Activated CD4-positive, alpha-beta T cell treated with anti-CD3 and anti-CD28 coated beads for 36 hours (primary cell): ENCODE measurements at regions not wholly inside any gene's neighbourhood (a gene's known extent, or its start where the extent isn't known, plus 50 kb on each side); places are given as distances from the start of the nearest gene placed in this dataset.

ENCODE experiments used
- ATAC-seq: fragments of 200-7000 bp; cut with Tn5 transposase; one replicate; pipeline ENCODE4 v1.10.0; 2021; ENCODE audit warnings: mild to moderate bottlenecking, moderate library complexity
- CTCF ChIA-PET: fragments of 350-600 bp; sonication (Branson Sonifier 250); formaldehyde crosslinking; loops from one replicate; lab custom pipeline; 2021; ENCODE audit warnings: antibody characterized with exemption; lab: Charles Lee
- POLR2A ChIA-PET: fragments of 350-600 bp; sonication (Branson Sonifier 250); formaldehyde crosslinking; loops from one replicate; lab custom pipeline; 2021; ENCODE audit warnings: antibody characterized with exemption, inconsistent platforms; lab: Charles Lee
- DNase-seq: peaks from one replicate; pipeline ENCODE4 v3.0.0-alpha.2; 2020
- H3K27ac Mint-ChIP-seq: one replicate; pipeline ENCODE4 v1.8.0; 2021; ENCODE audit warnings: mixed read lengths
- H3K27me3 Mint-ChIP-seq: one replicate; pipeline ENCODE4 v1.8.0; 2021; ENCODE audit warnings: mixed read lengths
- H3K36me3 Mint-ChIP-seq: one replicate; pipeline ENCODE4 v1.8.0; 2021; ENCODE audit warnings: low read depth, mixed read lengths
- H3K4me1 Mint-ChIP-seq: one replicate; pipeline ENCODE4 v1.8.0; 2021; ENCODE audit warnings: mixed read lengths
- H3K4me3 Mint-ChIP-seq: one replicate; pipeline ENCODE4 v1.8.0; 2021; ENCODE audit warnings: mild to moderate bottlenecking, moderate library complexity, mixed read lengths
- H3K9me3 Mint-ChIP-seq: one replicate; pipeline ENCODE4 v1.8.0; 2021; ENCODE audit warnings: low read depth, mixed read lengths
- intact Hi-C, 2 experiments: fragments of 100-400 bp; cut with DNase I in 1 of 2; cut with micrococcal nuclease in 1 of 2; formaldehyde crosslinking; loops; one replicate each; pipeline versions ENCODE4 v1.14.2 to v1.15.1; 2022 to 2024; cut with DNase I, micrococcal nuclease

DNA sequence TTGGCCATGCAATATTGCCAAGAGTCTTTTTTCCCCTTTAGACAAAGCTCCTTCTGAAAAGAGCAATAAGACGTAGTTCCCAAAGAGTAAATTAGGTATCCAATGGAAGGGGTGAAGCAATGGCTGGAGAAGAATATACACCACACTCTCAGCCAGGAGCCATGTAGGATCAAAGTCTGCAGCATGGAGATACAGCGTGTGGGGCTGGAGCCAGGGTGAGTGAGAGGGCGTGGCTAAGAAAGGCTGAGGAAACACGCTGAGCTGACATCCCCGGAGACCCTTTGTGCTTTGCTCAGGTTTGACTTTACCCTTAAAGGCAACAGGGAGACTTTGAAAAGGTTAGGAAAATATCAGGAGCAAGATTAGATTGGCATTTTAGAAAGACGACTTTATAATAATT lies 87.1 kb upstream of the ELL2 start:
- Mint-ChIP-seq H3K4me3 (no peak overlapping the region), H3K4me1 (peaks cover under 1% of the 10 kb centered on the region), H3K27me3 (peaks cover 9% of the 10 kb centered on the region), H3K9me3 (no peaks in the 10 kb centered on the region), H3K27ac (no peak overlapping the region), H3K36me3 (no peaks in the 10 kb centered on the region)
- ATAC-seq (no peak), DNase-seq (no peak)
- ChIA-PET CTCF (interaction anchor here (0.6 to 1.0 kb wide), 2 partner anchors 29 to 32 kb away, joined by 3 read pairs; no protein-coding TSS in a partner anchor), POLR2A (no interaction called here)
- intact Hi-C loops = no loop called here

DNA sequence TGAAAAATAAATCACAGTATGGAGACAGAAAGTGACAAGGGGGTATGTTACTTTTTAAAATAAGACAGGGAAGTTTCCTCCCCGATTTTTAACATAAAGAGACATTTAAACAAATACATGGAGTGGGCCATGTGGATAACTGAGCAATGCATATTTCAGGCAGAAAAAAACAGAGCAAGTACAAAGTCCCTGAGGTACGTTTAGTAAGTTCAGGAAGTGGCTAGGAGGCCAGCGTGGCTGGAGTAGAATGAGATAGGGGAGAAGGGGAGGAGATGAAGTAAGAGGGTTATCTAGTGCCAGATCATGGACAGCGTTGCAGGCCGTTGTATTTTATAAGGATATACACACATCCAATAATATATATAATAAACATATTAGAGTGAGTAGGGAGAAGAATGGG lies 84.2 kb upstream of the ELL2 start:
- no peaks in the 10 kb centered on the region for H3K9me3 Mint-ChIP-seq
- no peaks in the 10 kb centered on the region for H3K4me1 Mint-ChIP-seq
- no peak overlapping the region for H3K4me3 Mint-ChIP-seq
- POLR2A ChIA-PET = interaction anchor here (0.5 kb wide), 1 partner anchor 8 kb away, joined by 3 read pairs; no protein-coding TSS in a partner anchor
- H3K36me3 Mint-ChIP-seq = no peaks in the 10 kb centered on the region
- peaks cover 9% of the 10 kb centered on the region for H3K27me3 Mint-ChIP-seq
- intact Hi-C loops = no loop called here
- DNase-seq = no peak
- ATAC-seq = no peak
- CTCF ChIA-PET = interaction anchor here (1.1 kb wide), 1 partner anchor 8 kb away, joined by 3 read pairs; no protein-coding TSS in a partner anchor
- no peak overlapping the region for H3K27ac Mint-ChIP-seq

DNA sequence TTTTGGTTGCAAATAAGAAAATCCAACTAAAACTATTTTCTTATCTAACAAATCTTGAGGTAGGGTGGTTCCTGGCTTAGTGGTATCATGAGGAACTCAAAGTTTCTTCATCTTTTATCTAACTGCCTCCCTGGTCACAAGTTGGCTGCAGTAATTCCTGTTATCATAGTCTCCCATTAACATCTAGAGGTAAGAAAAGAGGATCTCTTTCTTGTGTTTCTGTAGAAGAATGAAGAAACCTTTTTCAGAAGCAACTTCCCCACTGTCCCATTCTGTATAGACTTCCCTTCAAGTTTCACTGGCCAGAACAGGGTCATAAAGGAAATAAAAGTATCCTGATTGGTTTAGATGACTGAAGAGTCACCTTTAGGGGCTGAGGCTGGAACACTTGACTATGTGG lies 81.8 kb upstream of the ELL2 start:
- Mint-ChIP-seq H3K4me1 (no peaks in the 10 kb centered on the region), H3K36me3 (no peaks in the 10 kb centered on the region), H3K27ac (no peak overlapping the region), H3K4me3 (no peak overlapping the region), H3K9me3 (no peaks in the 10 kb centered on the region), H3K27me3 (peaks cover 13% of the 10 kb centered on the region)
- intact Hi-C loops = no loop called here
- ChIA-PET CTCF (no interaction called here), POLR2A (no interaction called here)
- DNase-seq (no peak), ATAC-seq (no peak)

DNA sequence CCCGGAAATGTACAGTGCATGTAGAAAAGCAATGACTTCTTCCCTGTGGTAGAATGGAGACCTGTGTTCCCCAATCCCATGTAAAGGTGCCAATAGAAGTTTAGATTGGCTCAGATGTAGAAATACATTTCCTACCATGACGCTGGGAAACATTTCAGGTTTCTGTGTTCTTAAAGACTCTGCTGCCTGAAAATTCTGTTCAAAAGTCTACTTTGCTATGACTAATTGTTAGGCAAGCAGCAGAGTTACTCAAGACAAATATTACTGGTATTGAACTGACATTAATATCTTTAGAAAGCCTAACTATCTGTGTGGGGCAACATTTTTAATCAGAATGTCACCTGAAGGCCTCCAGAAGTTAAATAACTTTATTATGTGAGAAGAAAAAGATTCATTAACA lies 75.5 kb upstream of the ELL2 start:
- ATAC-seq = no peak
- no peak for DNase-seq
- no peak overlapping the region for H3K4me3 Mint-ChIP-seq
- no peak overlapping the region for H3K27ac Mint-ChIP-seq
- no peaks in the 10 kb centered on the region for H3K36me3 Mint-ChIP-seq
- H3K4me1 Mint-ChIP-seq = no peaks in the 10 kb centered on the region
- intact Hi-C loops = no loop called here
- ChIA-PET CTCF (no interaction called here), POLR2A (no interaction called here)
- peaks cover 6% of the 10 kb centered on the region for H3K27me3 Mint-ChIP-seq
- H3K9me3 Mint-ChIP-seq = no peaks in the 10 kb centered on the region

DNA sequence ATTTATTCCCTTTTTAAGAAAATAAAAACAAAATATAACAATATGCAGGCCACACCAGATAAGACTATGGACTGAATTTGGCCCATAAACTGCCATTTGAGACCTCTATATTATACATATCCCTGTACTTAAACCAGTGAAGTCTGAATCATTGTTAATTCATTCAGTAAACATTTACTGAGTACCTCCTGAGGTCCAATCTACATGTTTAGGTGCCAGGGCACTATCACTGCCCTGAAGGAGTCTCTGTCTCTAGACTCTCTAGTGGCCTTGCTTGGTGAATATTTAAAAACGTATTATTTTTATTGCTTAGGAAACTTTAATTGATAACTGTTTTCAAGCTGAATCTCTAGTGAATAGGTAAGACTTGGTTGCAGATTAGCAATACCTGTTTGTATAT lies 74.7 kb upstream of the ELL2 start:
- Mint-ChIP-seq H3K4me3 (no peak overlapping the region), H3K27me3 (peaks cover 6% of the 10 kb centered on the region), H3K36me3 (no peaks in the 10 kb centered on the region), H3K27ac (no peak overlapping the region), H3K4me1 (no peaks in the 10 kb centered on the region), H3K9me3 (no peaks in the 10 kb centered on the region)
- ChIA-PET POLR2A (no interaction called here), CTCF (no interaction called here)
- DNase-seq (no peak), ATAC-seq (no peak)
- intact Hi-C loops = no loop called here

DNA sequence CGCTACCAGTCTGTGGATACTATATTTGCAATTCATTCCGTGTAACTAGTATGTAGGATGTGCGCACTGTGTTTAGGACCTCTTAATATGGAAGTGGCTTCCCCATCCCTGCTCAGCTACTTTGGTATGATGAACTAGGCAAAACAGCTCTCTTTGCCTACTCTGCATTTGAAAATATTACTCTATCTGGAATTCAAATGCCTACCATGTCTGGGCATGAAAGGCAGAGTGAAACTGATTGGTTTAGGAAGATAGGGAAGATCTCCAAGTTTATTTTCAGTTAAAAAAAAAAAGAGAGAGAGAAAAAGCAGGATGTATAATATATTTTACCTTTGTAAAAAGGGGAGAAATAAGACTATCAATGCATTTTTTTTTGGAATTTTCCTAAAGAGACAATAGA lies 74.1 kb upstream of the ELL2 start:
- CTCF ChIA-PET = no interaction called here
- intact Hi-C loops = no loop called here
- Mint-ChIP-seq H3K27me3 (peaks cover 6% of the 10 kb centered on the region), H3K9me3 (no peaks in the 10 kb centered on the region), H3K27ac (no peak overlapping the region), H3K36me3 (no peaks in the 10 kb centered on the region), H3K4me3 (no peak overlapping the region), H3K4me1 (no peaks in the 10 kb centered on the region)
- DNase-seq (no peak), ATAC-seq (no peak)
- POLR2A ChIA-PET = no interaction called here

DNA sequence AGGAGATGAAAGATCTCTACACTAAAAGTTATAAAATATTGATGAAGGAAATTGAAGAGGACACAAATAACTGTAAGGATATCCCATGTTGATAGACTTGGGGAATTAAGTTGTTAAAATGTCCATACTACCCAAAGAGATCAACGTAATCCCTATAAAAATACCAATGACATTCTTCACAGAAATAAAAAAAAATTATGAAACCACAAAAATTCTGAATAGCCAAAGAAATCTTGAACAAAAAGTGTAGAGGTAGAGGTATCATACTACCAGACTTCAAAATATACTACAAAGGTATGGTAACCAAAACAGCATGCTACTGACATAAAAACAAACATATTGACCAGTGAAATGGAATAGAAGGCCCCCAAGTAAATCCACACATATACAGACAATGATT lies 71.5 kb upstream of the ELL2 start:
- Mint-ChIP-seq H3K27me3 (peaks cover 4% of the 10 kb centered on the region), H3K9me3 (no peaks in the 10 kb centered on the region), H3K27ac (no peak overlapping the region), H3K36me3 (no peaks in the 10 kb centered on the region), H3K4me1 (no peaks in the 10 kb centered on the region), H3K4me3 (no peak overlapping the region)
- ChIA-PET POLR2A (no interaction called here), CTCF (no interaction called here)
- DNase-seq (no peak), ATAC-seq (no peak)
- intact Hi-C loops = no loop called here

DNA sequence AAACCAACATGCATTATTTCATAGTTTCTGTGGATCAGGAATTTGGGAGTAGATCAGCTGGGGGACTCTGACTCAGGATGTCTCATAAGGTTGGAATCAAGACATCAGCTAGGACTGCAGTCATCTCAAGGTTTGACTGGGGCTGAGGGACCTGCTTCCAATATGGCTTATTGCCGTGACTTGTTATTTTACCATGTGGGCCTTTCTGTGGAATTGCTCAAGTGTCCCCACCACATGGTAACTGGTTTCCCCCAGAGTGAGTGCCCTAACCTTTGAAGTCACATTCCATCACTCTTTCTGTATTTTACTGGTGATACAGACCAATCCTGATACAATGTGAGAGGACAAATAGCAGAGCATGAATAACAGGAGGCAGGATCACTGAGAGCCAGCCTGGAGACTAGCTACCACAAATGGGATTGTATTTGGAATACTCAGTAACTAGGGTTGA lies 70.2 kb upstream of the ELL2 start:
- CTCF ChIA-PET = no interaction called here
- POLR2A ChIA-PET = no interaction called here
- Mint-ChIP-seq H3K27ac (no peak overlapping the region), H3K27me3 (peaks cover 4% of the 10 kb centered on the region), H3K36me3 (no peaks in the 10 kb centered on the region), H3K9me3 (no peaks in the 10 kb centered on the region), H3K4me1 (no peaks in the 10 kb centered on the region), H3K4me3 (no peak overlapping the region)
- intact Hi-C loops = no loop called here
- DNase-seq (no peak), ATAC-seq (no peak)

DNA sequence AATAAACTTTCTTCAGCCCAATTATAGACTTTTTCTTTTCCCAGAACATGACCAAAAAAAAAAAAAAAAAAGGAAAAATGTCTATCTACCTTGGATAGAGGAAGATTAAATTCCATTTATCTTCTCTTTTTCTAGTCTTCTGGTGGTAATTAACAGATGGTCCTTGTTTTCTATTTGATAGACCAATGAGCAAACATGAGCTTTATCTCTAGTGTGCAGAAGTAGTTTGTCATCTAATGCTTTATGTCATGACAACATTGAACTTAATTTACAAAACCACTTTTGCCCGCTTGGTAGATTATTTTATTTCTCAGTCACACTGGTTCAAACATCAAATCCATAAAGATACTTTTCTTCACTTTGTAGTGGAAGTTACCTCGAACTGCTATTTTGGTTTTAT lies 69.5 kb upstream of the ELL2 start:
- ChIA-PET CTCF (no interaction called here), POLR2A (no interaction called here)
- no peaks in the 10 kb centered on the region for H3K9me3 Mint-ChIP-seq
- DNase-seq = no peak
- no peak overlapping the region for H3K4me3 Mint-ChIP-seq
- no peaks in the 10 kb centered on the region for H3K4me1 Mint-ChIP-seq
- intact Hi-C loops = no loop called here
- H3K36me3 Mint-ChIP-seq = no peaks in the 10 kb centered on the region
- ATAC-seq = no peak
- H3K27ac Mint-ChIP-seq = no peak overlapping the region
- peaks cover 4% of the 10 kb centered on the region for H3K27me3 Mint-ChIP-seq

DNA sequence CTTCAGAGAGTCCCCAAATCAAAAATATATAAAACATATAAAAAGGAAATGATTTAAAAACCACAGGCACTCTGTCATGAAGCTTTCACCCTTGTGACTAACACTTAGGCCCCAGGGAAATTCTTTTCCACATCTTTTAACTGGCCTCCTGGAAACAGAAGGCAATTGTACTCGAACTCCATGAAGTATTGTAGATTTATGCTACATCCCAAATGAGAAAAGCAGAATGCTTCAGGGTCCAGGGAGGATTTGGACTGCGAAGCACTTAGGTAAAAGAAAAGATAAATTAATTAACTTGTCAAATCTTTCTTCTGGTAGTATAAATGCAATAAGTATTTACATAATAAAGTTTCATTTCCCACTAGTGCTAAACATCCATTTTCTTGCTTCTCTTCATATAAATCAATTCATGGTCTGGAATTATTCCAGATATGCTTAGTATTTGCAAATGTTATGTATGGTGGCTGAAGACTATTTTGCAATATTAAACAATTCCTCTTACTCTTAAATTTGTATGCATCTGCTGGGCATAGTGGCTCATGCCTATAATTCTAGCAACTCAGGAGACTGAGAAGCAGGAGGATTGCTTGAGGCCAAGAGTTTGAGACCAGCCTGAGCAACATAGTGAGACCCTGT lies 64.9 kb upstream of the ELL2 start:
- CTCF ChIA-PET = no interaction called here
- intact Hi-C loops = loop anchor here in 1 of 2 experiments (2.0 kb wide), 1 partner anchor 26 kb away; no protein-coding TSS in a partner anchor
- Mint-ChIP-seq H3K36me3 (no peaks in the 10 kb centered on the region), H3K27ac (no peak overlapping the region), H3K9me3 (no peaks in the 10 kb centered on the region), H3K4me3 (no peak overlapping the region), H3K4me1 (no peaks in the 10 kb centered on the region), H3K27me3 (peaks cover 5% of the 10 kb centered on the region)
- ATAC-seq = no peak
- POLR2A ChIA-PET = no interaction called here
- no peak for DNase-seq

DNA sequence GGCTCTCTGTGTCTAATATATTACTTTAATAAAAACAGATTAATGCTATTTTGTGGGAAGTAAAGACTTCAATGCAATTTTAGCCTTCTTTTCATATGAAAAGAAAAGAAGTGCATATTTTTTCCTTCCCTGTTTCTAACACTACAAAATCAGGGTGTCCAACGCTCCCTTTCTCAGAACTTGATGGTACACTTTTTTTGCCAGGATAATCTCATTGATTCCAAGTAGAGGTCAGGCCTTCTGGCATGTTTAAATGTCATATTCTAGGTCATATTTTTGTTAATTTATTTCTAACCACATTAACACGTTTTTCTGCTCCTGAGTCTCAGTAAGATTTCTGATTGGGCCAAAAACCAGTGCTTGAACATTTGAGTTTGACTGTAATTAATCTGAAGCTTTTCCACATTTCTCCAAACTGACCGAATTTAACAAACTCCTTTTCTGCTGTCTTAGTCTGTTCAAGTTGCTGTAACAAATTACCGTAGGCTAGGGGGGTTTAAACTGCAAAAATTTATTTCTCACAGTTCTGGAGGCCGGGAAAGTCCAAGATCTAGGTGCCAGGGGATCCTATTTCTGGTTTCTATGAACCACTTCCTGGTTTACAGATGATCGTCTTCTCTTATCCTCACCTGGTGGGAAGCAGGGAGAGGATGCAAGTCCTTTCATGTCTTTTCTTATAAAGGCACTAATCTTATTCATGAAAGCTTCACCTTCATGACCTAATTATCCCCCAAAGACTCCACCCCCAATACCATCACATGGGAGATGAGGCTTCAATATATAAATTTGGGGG lies 63.2 kb upstream of the ELL2 start:
- intact Hi-C loops = no loop called here
- no peak for ATAC-seq
- ChIA-PET CTCF (interaction anchor here (0.8 kb wide), 1 partner anchor 17 kb away, joined by 4 read pairs; no protein-coding TSS in a partner anchor), POLR2A (no interaction called here)
- H3K36me3 Mint-ChIP-seq = no peaks in the 10 kb centered on the region
- H3K9me3 Mint-ChIP-seq = no peaks in the 10 kb centered on the region
- H3K27ac Mint-ChIP-seq = no peak overlapping the region
- no peak for DNase-seq
- no peaks in the 10 kb centered on the region for H3K4me1 Mint-ChIP-seq
- H3K4me3 Mint-ChIP-seq = no peak overlapping the region
- H3K27me3 Mint-ChIP-seq = peaks cover 5% of the 10 kb centered on the region

DNA sequence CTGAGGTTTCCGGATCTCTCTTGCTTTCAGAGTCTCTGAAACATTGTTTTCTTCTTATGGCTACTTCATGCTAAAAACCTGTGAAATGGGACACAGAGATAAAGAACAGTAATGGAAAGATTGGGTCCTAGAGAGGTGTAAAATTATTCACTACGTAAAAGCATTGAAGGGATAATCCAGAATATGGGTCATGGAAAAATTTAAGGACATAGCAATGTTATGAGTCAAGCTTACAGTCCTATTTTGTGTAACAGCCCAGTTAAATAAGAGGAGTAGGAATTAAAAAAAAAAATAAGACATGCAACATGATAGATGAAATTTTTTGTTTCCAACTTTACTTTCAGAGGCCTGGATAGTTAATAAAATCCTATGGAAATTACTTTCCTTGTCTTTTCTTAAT lies 61.9 kb upstream of the ELL2 start:
- intact Hi-C loops = no loop called here
- H3K4me3 Mint-ChIP-seq = no peak overlapping the region
- ChIA-PET CTCF (no interaction called here), POLR2A (no interaction called here)
- no peaks in the 10 kb centered on the region for H3K9me3 Mint-ChIP-seq
- no peak for DNase-seq
- H3K36me3 Mint-ChIP-seq = no peaks in the 10 kb centered on the region
- H3K27me3 Mint-ChIP-seq = peaks cover 2% of the 10 kb centered on the region
- H3K4me1 Mint-ChIP-seq = no peaks in the 10 kb centered on the region
- no peak overlapping the region for H3K27ac Mint-ChIP-seq
- ATAC-seq = no peak
